NCI-H2107 treated with DMSO at 0.1 percent for 48 hours (cell line): ENCODE measurements at regions not wholly inside any gene's neighbourhood (a gene's known extent, or its start where the extent isn't known, plus 50 kb on each side); places are given as distances from the start of the nearest gene placed in this dataset.
"Not testable (repeated sequence)": the region's sequence is repeated elsewhere in the genome, so short reads cannot be mapped to it uniquely, and the experiment has no call there.

ENCODE experiments used
- DNase-seq: peaks from one replicate; lab custom pipeline; 2025; ENCODE audit not compliant: unreplicated experiment; lab: John Stamatoyannopoulos, UW

GRCh38 chr3:165946360-165946759 is 109.1 kb upstream of the BCHE start:
- DNase-seq = no peak

DNA sequence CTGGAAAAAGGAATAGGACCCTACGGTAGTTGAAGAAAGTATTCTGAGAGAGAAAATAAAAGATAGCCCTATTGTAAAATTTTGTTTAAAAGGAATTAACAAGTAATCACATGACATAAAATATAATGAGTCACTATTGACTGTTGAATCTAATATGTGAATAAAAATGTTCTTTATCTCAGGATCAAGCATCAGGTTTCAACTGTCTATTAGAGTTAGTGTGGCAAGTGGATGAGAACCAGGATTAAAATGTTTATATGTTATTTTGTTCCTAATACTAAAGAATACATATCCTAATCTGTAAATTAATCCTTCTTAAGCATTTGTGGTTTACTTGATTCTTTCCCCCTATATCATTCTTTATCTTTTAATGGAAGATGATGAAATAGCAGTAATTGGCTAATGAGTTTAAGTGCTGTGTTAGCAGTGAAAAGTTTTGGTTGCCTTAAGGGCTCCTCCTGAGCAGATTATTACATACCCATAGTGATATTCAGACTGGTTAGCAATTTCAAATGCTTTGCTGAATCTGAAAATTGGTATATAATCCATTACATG is 101.8 kb upstream of the BCHE start:
- no peak for DNase-seq

GRCh38 chr3:165936081-165936480 is 98.9 kb upstream of the BCHE start:
- DNase-seq = not testable (repeated sequence)

- not testable (repeated sequence) for DNase-seq
Observed at GRCh38 chr3:165924301-165924791, 87.1 kb upstream of the BCHE start.

- DNase-seq = no peak
Observed at GRCh38 chr3:165920984-165921383, 83.8 kb upstream of the BCHE start.

DNA sequence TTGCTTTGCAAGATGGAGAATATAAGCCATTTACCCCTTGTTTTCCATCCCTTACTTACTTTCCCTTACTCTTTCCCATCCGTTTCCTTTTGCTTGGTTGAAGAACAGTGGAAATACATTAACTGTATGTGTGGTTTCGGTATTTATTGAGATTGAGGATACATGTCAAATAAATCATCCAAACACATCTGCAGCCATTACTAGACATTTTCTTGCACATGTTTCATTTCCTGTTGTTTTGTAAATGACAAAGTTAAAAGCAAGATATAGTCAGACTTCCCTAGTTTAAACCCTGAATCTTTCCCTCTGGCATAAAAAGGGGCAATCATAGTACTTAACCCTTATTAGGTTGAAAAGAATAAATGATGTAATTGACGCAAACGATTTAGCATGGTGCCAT is 82.1 kb upstream of the BCHE start:
- DNase-seq = no peak

- no peak for DNase-seq
Observed at GRCh38 chr3:165918657-165918979, 81.4 kb upstream of the BCHE start.

DNA sequence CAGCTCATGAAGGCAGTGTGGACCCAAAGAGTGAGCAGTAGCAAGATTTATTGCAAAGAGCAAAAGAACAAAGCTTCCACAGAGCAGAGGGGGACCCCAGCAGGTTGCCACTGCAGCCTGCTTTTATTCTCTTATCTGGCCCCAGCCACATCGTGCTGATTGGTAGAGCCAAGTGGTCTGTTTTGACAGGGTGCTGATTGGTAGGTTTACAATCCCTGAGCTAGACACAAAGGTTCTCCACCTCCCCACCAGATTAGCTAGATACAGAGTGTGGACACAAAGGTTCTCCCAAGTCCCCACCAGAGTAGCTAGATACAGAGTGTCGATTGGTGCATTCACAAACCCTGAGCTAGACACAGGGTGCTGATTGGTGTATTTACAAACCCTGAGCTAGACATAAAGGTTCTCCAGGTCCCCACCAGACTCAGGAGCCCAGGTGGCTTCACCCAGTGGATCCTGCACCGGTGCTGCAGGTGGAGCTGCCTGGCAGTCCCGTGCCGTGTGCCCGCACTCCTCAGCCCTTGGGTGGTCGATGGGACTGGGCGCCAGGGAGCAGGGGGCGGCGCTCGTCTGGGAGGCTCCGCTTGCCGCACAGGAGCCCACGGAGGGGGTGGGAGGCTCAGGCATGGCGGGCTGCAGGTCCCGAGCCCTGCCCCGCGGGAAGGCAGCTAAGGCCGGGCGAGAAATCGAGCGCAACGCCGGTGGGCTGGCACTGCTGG is 80.9 kb upstream of the BCHE start:
- DNase-seq = not testable (repeated sequence)

GRCh38 chr3:165915104-165915503 is 77.9 kb upstream of the BCHE start:
- not testable (repeated sequence) for DNase-seq

DNA sequence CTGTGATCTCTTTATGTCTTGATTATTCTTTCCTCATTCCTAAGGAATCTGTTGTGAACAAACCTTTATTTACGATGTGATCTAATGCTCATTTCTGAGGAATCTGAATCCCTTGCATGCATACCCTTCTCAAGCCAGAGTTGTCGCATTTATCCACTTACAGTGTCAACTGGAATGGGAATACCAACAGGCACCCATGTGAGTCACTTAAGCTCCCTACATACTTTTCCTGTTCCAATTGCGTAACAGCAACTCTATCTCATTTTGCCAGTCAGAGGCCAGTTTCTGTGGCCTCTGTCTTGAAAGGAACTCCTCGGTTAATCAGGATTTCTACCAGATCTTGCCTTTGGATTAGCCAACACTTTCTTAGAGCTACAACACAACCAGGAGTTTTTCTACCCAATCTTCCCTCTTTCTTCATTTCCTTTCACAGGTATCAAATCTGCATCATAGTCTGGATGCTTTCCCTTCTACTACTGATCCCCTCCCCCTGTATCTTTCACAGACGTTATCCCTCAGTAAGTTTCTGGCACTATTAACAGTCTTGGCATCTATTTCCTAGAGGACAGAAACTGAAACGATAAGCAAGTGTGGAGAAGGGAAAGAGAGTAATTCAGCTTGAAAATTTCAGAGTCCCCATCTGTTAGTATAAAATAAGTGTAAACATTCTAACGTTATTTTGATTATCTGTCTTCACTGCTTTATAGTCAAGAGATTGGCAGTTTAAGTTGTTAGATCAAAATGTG is 66.8 kb upstream of the BCHE start:
- no peak for DNase-seq

DNA sequence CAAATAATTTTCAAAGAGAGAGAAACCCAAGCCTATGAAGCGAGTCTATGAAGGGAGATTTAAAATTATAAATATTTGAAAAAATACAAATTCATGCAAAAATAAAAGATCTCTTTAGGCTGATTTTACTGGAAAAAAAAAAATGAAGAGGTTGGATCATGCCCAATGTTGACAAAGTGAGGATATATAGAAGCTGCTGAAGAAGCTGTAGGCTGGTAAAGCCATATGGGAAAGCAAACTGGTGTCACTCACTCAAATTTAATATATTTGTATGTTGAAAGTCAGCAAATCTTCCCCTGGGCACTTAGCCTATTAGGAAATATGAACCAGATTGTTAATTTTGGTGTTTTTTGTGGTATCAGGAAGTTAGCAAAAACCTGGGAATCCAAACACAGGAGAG is 61.8 kb upstream of the BCHE start:
- DNase-seq = no peak

DNA sequence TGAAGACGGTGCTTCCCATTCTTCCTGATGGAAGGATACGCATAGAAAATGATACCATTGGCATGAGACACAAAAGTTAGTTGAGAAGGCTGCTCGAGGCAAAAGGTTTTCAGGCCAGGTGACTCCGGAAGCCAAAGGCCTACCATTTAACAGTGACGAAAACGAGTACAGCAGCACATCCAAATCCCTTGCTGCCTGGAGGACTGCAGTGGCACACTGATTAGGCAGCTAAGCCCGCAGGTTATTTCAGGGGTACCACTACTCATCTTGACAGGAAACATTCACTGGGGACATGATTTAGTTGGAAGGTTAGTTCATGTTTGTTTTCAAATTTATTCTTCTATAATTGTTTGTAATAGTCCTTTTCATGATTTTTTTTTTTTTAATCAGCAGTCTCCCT is 59.9 kb upstream of the BCHE start:
- no peak for DNase-seq

- DNase-seq = no peak
Observed at GRCh38 chr3:165895919-165896318, 58.7 kb upstream of the BCHE start.

DNA sequence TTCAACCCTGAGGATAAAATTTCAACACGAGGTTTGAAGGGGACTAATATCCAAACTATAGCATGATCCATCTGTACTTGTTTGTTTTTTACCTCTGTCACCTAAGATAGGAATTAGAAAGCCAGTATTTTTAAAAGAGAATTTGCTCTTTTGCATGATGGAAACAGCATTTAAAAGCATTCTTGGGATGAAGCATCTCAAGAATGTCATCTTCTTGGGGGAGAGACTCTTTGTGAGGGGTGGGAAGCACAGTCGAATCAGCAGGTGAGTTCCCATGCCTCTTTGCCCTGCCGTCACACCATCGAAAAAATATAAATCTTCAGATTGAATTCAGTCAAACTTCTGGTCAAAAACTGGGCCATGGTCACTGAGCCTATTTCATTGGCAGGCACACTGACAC is 55.3 kb upstream of the BCHE start:
- no peak for DNase-seq
